ENCODE measurements at regions not wholly inside any gene's neighbourhood (a gene's known extent, or its start where the extent isn't known, plus 50 kb on each side); places are given as distances from the start of the nearest gene placed in this dataset.

DNA sequence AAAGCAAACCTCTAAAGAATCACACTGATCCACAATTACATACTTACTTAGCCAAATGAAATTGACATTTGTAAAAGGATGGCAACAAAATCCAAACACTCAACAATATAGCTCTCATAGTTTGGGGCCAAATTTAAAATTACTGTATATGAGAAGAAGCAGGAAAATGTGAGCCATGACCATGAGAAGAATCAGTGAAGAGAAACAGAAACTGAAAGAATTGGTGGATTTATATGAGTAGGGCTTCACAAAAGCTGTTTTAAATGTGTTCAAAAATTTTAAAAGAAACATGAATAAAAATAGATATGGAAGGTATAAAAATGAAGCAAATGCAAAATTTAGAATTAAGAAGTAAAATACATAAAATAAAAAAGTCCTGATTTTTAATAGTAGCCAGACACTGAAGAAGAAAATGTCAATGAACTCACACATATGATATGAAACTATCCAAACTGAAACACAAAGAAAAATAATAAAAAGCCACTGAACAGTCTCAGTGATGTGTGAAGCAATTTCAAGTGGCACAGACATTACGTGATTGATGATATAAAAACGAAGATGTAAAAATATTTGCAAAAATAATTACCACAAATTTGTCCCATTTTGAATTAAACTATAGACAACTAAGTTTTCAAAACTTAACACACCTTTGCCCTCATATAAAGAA is 87.9 kb upstream of the MDGA2 start:
- H3K4me3 ChIP-seq (ENCODE audit: low read depth, low read length): no peak overlapping the region

DNA sequence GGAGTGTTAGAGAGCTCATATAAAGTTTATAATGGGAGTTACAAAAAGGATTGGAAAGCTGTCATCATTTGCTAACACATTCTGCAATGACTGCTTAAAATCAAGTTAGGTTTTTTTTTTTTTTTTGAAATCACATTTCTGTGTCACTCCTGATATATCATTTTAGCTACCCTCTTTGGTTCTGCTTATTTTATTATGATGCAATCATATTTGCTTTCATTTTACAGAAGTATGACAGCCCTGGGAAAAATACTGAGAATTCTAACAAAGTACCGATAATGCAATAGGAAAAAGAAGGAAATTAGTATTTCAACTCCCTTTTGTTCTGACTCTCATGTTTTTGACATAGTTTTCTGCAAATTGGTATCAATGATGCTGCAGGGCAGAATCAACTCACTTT is 71.6 kb upstream of the MDGA2 start:
- in situ Hi-C loops (cut with HindIII; ENCODE audit: low sequenced_read_pairs): no loop called here
- TF ChIP-seq, protein P1, sequence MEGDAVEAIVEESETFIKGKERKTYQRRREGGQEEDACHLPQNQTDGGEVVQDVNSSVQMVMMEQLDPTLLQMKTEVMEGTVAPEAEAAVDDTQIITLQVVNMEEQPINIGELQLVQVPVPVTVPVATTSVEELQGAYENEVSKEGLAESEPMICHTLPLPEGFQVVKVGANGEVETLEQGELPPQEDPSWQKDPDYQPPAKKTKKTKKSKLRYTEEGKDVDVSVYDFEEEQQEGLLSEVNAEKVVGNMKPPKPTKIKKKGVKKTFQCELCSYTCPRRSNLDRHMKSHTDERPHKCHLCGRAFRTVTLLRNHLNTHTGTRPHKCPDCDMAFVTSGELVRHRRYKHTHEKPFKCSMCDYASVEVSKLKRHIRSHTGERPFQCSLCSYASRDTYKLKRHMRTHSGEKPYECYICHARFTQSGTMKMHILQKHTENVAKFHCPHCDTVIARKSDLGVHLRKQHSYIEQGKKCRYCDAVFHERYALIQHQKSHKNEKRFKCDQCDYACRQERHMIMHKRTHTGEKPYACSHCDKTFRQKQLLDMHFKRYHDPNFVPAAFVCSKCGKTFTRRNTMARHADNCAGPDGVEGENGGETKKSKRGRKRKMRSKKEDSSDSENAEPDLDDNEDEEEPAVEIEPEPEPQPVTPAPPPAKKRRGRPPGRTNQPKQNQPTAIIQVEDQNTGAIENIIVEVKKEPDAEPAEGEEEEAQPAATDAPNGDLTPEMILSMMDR (IDR thresholded peaks at IDR 0.05; ENCODE audit: low read depth, low read length, missing control alignments): no peak
- no peak for DNase-seq (ENCODE audit: low read depth)
- no peak overlapping the region for H3K4me3 ChIP-seq (ENCODE audit: low read depth, low read length)

More for the DNA sequence above, 87.9 kb upstream of the MDGA2 start:
- in situ Hi-C loops (cut with HindIII; ENCODE audit: low sequenced_read_pairs): no loop called here
- no peak for DNase-seq (ENCODE audit: low read depth)
- TF ChIP-seq, protein P1 (IDR thresholded peaks at IDR 0.05; ENCODE audit: low read depth, low read length, missing control alignments): no peak

DNA sequence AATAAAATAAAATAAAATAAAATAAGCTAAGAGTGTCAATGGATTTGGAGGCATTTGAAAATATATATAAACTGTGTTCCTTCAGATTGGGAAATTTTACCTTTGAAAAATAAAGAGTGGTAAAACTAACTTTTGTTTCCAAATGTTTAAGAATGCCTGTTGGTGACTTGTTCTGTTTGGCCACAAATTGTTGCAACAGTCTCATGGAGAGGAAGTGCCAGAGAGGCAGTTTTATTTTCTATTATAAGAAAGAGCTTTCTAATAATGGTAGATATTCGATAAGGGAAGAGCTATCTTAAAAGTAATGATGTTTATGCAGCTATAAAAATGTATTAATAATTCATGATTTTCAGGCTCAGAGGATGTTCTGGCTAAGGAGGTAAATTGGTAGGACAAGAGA is 68.8 kb upstream of the MDGA2 start:
- TF ChIP-seq, protein P1 (IDR thresholded peaks at IDR 0.05; ENCODE audit: low read depth, low read length, missing control alignments): no peak
- H3K4me3 ChIP-seq (ENCODE audit: low read depth, low read length): no peak overlapping the region
- no peak for DNase-seq (ENCODE audit: low read depth)
- in situ Hi-C loops (cut with HindIII; ENCODE audit: low sequenced_read_pairs): no loop called here

DNA sequence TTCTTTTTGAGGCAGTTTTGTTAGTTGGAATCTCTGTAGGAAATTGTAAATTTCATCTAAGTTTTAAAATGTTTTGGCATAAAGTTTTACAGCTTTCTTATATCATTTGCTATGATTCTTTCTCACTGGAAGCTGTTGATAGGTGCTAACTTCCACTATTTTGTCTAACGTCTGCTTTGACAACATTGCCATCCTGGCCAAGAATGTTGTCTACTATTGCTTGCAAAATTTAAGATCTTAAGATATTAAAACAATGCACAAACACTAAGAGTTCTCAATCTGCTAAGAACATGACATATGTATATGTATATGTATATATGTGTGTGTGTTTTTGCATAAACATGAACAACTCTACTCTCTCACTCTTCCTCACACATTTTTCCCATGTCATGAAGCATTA is 64.1 kb upstream of the MDGA2 start:
- no peak overlapping the region for H3K4me3 ChIP-seq (ENCODE audit: low read depth, low read length)
- TF ChIP-seq, protein P1 (IDR thresholded peaks at IDR 0.05; ENCODE audit: low read depth, low read length, missing control alignments): no peak
- in situ Hi-C loops (cut with HindIII; ENCODE audit: low sequenced_read_pairs): no loop called here
- DNase-seq (ENCODE audit: low read depth): no peak

DNA sequence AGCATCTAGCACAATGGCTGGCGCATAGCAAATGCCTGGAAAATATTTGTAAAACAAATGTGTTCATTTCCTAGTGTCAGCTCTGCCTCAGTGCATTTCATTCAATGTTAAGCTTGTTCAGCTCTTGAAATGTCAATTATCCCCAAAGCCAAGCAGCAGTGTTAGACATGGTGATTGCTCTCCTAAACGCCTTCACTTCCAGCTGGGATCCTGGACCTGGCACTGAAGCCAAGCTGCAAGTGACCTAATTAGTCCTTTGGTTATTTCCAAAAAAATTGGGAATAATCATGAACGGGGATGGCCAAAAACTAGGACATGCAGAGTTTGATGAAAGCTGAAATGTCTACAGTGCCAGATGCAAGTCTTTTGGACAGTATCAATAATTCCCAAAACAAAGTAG is 54.9 kb upstream of the MDGA2 start:
- in situ Hi-C loops (cut with HindIII; ENCODE audit: low sequenced_read_pairs): no loop called here
- H3K4me3 ChIP-seq (ENCODE audit: low read depth, low read length): no peak overlapping the region
- TF ChIP-seq, protein P1 (IDR thresholded peaks at IDR 0.05; ENCODE audit: low read depth, low read length, missing control alignments): no peak
- DNase-seq (ENCODE audit: low read depth): no peak

Measured in astrocyte of the cerebellum (primary cell).